ENCODE measurements at regions not wholly inside any gene's neighbourhood (a gene's known extent, or its start where the extent isn't known, plus 50 kb on each side); places are given as distances from the start of the nearest gene placed in this dataset.

- H3K36me3 Mint-ChIP-seq (ENCODE audit: insufficient read depth, unreplicated experiment): no peaks in the 10 kb centered on the region
- H3K4me3 Mint-ChIP-seq (ENCODE audit: low read depth, unreplicated experiment): no peak overlapping the region
- no peak overlapping the region for H3K27ac Mint-ChIP-seq (ENCODE audit: unreplicated experiment)
- TF ChIP-seq CTCF (IDR thresholded peaks at IDR 0.05; ENCODE audit: unreplicated experiment): no peak
- DNase-seq: no peak
- peaks cover 9% of the 10 kb centered on the region for H3K9me3 Mint-ChIP-seq (ENCODE audit: low read depth, unreplicated experiment)
- CTCF ChIA-PET: no interaction called here
- no peaks in the 10 kb centered on the region for H3K27me3 Mint-ChIP-seq (ENCODE audit: unreplicated experiment)
- no TSS peak for BruUV-seq (replicated peaks)
- H3K4me1 Mint-ChIP-seq (ENCODE audit: low read depth, unreplicated experiment): no peaks in the 10 kb centered on the region
- intact Hi-C loops (cut with micrococcal nuclease; ENCODE audit: unreplicated experiment): no loop called here
These were observed 337.2 kb upstream of the CDH6 start for GRCh38 chr5:30856242-30856641.

GRCh38 chr5:30853158-30853557, 340.3 kb upstream of the CDH6 start:
- CTCF ChIA-PET: no interaction called here

GRCh38 chr5:30850866-30851265, 342.6 kb upstream of the CDH6 start:
- no peak for DNase-seq
- H3K4me3 Mint-ChIP-seq (ENCODE audit: low read depth, unreplicated experiment): no peak overlapping the region
- peaks cover 3% of the 10 kb centered on the region for H3K9me3 Mint-ChIP-seq (ENCODE audit: low read depth, unreplicated experiment)
- intact Hi-C loops (cut with micrococcal nuclease; ENCODE audit: unreplicated experiment): loop anchor here (5.0 kb wide), 1 partner anchor 171 kb away; no protein-coding TSS in a partner anchor
- H3K27me3 Mint-ChIP-seq (ENCODE audit: unreplicated experiment): no peaks in the 10 kb centered on the region
- no peak overlapping the region for H3K27ac Mint-ChIP-seq (ENCODE audit: unreplicated experiment)
- BruUV-seq (replicated peaks): no TSS peak
- no peak for TF ChIP-seq CTCF (IDR thresholded peaks at IDR 0.05; ENCODE audit: unreplicated experiment)
- H3K36me3 Mint-ChIP-seq (ENCODE audit: insufficient read depth, unreplicated experiment): no peaks in the 10 kb centered on the region
- CTCF ChIA-PET: no interaction called here
- peaks cover 6% of the 10 kb centered on the region for H3K4me1 Mint-ChIP-seq (ENCODE audit: low read depth, unreplicated experiment)

More at GRCh38 chr5:30853158-30853557, 340.3 kb upstream of the CDH6 start:
- Mint-ChIP-seq H3K36me3 (ENCODE audit: insufficient read depth, unreplicated experiment) (no peaks in the 10 kb centered on the region), H3K27me3 (ENCODE audit: unreplicated experiment) (no peaks in the 10 kb centered on the region), H3K9me3 (ENCODE audit: low read depth, unreplicated experiment) (peaks cover 6% of the 10 kb centered on the region), H3K4me1 (ENCODE audit: low read depth, unreplicated experiment) (peaks cover 6% of the 10 kb centered on the region), H3K4me3 (ENCODE audit: low read depth, unreplicated experiment) (no peak overlapping the region), H3K27ac (ENCODE audit: unreplicated experiment) (no peak overlapping the region)
- intact Hi-C loops (cut with micrococcal nuclease; ENCODE audit: unreplicated experiment): loop anchor here (5.0 kb wide), 1 partner anchor 169 kb away; no protein-coding TSS in a partner anchor
- BruUV-seq (replicated peaks): no TSS peak
- TF ChIP-seq CTCF (IDR thresholded peaks at IDR 0.05; ENCODE audit: unreplicated experiment): no peak
- no peak for DNase-seq

GRCh38 chr5:30849931-30850710, 343.4 kb upstream of the CDH6 start:
- H3K36me3 Mint-ChIP-seq (ENCODE audit: insufficient read depth, unreplicated experiment): no peaks in the 10 kb centered on the region
- BruUV-seq (replicated peaks): no TSS peak
- H3K27me3 Mint-ChIP-seq (ENCODE audit: unreplicated experiment): no peaks in the 10 kb centered on the region
- TF ChIP-seq CTCF (IDR thresholded peaks at IDR 0.05; ENCODE audit: unreplicated experiment): no peak
- intact Hi-C loops (cut with micrococcal nuclease; ENCODE audit: unreplicated experiment): loop anchor here (5.0 kb wide), 1 partner anchor 172 kb away; no protein-coding TSS in a partner anchor
- H3K9me3 Mint-ChIP-seq (ENCODE audit: low read depth, unreplicated experiment): peaks cover 3% of the 10 kb centered on the region
- CTCF ChIA-PET: no interaction called here
- no peak overlapping the region for H3K4me3 Mint-ChIP-seq (ENCODE audit: low read depth, unreplicated experiment)
- peaks cover 6% of the 10 kb centered on the region for H3K4me1 Mint-ChIP-seq (ENCODE audit: low read depth, unreplicated experiment)
- no peak overlapping the region for H3K27ac Mint-ChIP-seq (ENCODE audit: unreplicated experiment)
- peak; percentile 3 for DNase-seq
